CD4-positive, alpha-beta T cell (primary cell): ENCODE measurements at regions not wholly inside any gene's neighbourhood (a gene's known extent, or its start where the extent isn't known, plus 50 kb on each side); places are given as distances from the start of the nearest gene placed in this dataset.

Experiments used
- ATAC-seq: fragments of 200-7000 bp; cut with Tn5 transposase; one replicate; pipeline ENCODE4 v1.10.0; 2022; ENCODE audit warnings: mild to moderate bottlenecking; ENCODE audit not compliant: poor library complexity
- CTCF ChIA-PET: fragments of 350-600 bp; sonication (Branson Sonifier 250); formaldehyde crosslinking; loops from one replicate; lab custom pipeline; 2021; ENCODE audit warnings: antibody characterized with exemption, inconsistent platforms; lab: Charles Lee
- POLR2A ChIA-PET: fragments of 350-600 bp; sonication (Branson Sonifier 250); formaldehyde crosslinking; loops from one replicate; lab custom pipeline; 2021; ENCODE audit warnings: antibody characterized with exemption, inconsistent platforms; lab: Charles Lee
- DNase-seq, 14 experiments: peaks; one replicate each; pipeline ENCODE4 v3.0.0-alpha.2; 2013 to 2020; ENCODE audit warnings: mixed read lengths in 2 of 14
- H3K27ac ChIP-seq, 2 donors: one replicate each; pipeline versions ENCODE4 v1.5.1 to v1.7.0; 2013; ENCODE audit warnings: low read length in 2 of 2, low read depth in 1 of 2, mild to moderate bottlenecking in 1 of 2
- H3K27me3 ChIP-seq, 2 experiments: 1 replicate in 1 of 2; 2 replicates in 1 of 2; pipeline versions ENCODE4 v1.6.1 to v1.7.0; 2013; ENCODE audit warnings: low read length in 2 of 2, control low read depth in 1 of 2, mild to moderate bottlenecking in 1 of 2, moderate library complexity in 1 of 2; ENCODE audit not compliant: insufficient read depth in 2 of 2, control insufficient read depth in 1 of 2
- H3K36me3 ChIP-seq: one replicate; pipeline ENCODE4 v1.6.1; 2013; ENCODE audit warnings: low read length, control low read depth; ENCODE audit not compliant: insufficient read depth
- H3K4me1 ChIP-seq: one replicate; pipeline ENCODE4 v1.6.1; 2013; ENCODE audit warnings: low read length, control low read depth; ENCODE audit not compliant: insufficient read depth
- H3K4me3 ChIP-seq: one replicate; pipeline ENCODE4 v1.5.1; 2013; ENCODE audit warnings: mild to moderate bottlenecking, low read length, moderate library complexity
- H3K9me3 ChIP-seq, 2 experiments: 1 replicate in 1 of 2; 2 replicates in 1 of 2; pipeline versions ENCODE4 v1.6.1 to v1.7.0; 2013; ENCODE audit warnings: low read length in 2 of 2, mild to moderate bottlenecking in 2 of 2, control low read depth in 1 of 2, moderate library complexity in 1 of 2; ENCODE audit not compliant: control insufficient read depth in 1 of 2, insufficient read depth in 1 of 2
- H3K27ac Mint-ChIP-seq: one replicate; pipeline ENCODE4 v1.8.0; 2020; ENCODE audit warnings: mixed read lengths
- H3K27me3 Mint-ChIP-seq: one replicate; pipeline ENCODE4 v1.8.0; 2021; ENCODE audit warnings: mixed read lengths
- H3K36me3 Mint-ChIP-seq: one replicate; pipeline ENCODE4 v1.8.0; 2021; ENCODE audit warnings: low read depth, mixed read lengths
- H3K4me1 Mint-ChIP-seq: one replicate; pipeline ENCODE4 v1.8.0; 2021; ENCODE audit warnings: low read depth, mixed read lengths
- H3K4me3 Mint-ChIP-seq: one replicate; pipeline ENCODE4 v1.8.0; 2020; ENCODE audit warnings: mild to moderate bottlenecking, mixed read lengths
- H3K9me3 Mint-ChIP-seq: one replicate; pipeline ENCODE4 v1.8.0; 2020; ENCODE audit warnings: mixed read lengths
- intact Hi-C, 2 experiments: fragments of 100-400 bp; cut with DNase I in 1 of 2; cut with micrococcal nuclease in 1 of 2; formaldehyde crosslinking; loops; one replicate each; pipeline versions ENCODE4 v1.15.1 to v1.9.0; 2023 to 2025; cut with DNase I, micrococcal nuclease
- TF ChIP-seq, protein P1 (sequence below): fragments of 200-600 bp; IDR thresholded peaks from one replicate; pipeline ENCODE4 v1.8.0; 2022; ENCODE audit warnings: antibody characterized with exemption, mild to moderate bottlenecking

DNA sequence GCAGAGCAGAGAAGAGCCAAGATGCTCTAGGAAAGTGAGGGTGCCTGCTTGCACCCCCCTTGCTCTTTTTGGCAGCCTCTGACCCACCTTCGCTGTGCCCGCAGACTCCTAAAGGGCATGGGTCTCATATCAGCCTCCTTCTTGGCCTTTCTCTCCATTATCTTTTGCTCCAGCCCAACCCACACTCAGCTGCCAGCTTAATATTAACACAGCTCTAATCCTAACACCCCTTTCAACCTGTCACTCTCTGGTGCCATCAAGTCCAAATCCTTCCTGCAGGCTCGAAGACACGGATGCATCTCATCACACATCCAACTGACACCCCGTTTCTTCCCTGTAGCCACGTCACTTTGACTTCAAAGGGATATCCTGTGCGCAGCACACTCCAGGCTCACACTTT lies 171.6 kb upstream of the AUTS2 start:
- peaks cover 10% of the 10 kb centered on the region for H3K4me1 Mint-ChIP-seq
- H3K27me3 Mint-ChIP-seq = peaks cover 14% of the 10 kb centered on the region
- peaks cover 0 to 4% of the 10 kb centered on the region in 2 experiments for H3K27me3 ChIP-seq
- no peak overlapping the region for H3K27ac ChIP-seq
- ChIA-PET POLR2A (no interaction called here), CTCF (interaction anchor here (0.6 kb wide), 1 partner anchor 33 kb away, joined by 3 read pairs; no protein-coding TSS in a partner anchor)
- no peaks in the 10 kb centered on the region for H3K36me3 ChIP-seq
- H3K4me3 Mint-ChIP-seq = no peak overlapping the region
- H3K27ac Mint-ChIP-seq = no peak overlapping the region
- intact Hi-C loops = no loop called here
- DNase-seq (no peak), ATAC-seq (no peak)
- no peaks in the 10 kb centered on the region for H3K4me1 ChIP-seq
- peaks cover 2% of the 10 kb centered on the region for H3K9me3 Mint-ChIP-seq
- peaks cover 0 to 22% of the 10 kb centered on the region in 2 experiments for H3K9me3 ChIP-seq
- TF ChIP-seq, protein P1, sequence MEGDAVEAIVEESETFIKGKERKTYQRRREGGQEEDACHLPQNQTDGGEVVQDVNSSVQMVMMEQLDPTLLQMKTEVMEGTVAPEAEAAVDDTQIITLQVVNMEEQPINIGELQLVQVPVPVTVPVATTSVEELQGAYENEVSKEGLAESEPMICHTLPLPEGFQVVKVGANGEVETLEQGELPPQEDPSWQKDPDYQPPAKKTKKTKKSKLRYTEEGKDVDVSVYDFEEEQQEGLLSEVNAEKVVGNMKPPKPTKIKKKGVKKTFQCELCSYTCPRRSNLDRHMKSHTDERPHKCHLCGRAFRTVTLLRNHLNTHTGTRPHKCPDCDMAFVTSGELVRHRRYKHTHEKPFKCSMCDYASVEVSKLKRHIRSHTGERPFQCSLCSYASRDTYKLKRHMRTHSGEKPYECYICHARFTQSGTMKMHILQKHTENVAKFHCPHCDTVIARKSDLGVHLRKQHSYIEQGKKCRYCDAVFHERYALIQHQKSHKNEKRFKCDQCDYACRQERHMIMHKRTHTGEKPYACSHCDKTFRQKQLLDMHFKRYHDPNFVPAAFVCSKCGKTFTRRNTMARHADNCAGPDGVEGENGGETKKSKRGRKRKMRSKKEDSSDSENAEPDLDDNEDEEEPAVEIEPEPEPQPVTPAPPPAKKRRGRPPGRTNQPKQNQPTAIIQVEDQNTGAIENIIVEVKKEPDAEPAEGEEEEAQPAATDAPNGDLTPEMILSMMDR = no peak
- no peaks in the 10 kb centered on the region for H3K36me3 Mint-ChIP-seq
- H3K4me3 ChIP-seq = no peak overlapping the region

DNA sequence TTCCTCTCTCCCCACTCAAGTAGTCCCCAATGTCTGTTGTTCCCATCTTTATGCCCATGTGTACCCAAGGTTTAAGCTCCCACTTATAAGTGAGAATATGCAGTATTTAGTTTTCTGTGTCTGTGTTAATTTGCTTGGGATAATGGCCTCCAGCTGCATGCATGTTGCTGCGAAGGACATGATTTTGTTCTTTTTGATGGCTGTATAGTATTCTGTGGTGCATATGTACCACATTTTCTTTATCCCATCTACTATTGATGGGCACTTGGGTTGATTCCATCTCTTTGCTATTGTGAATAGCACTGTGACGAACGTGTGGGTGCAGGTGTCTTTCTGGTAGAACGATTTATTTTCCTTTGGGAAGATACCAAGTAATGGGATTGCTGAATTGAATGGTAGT lies 170.2 kb upstream of the AUTS2 start:
- no peaks in the 10 kb centered on the region for H3K36me3 ChIP-seq
- ATAC-seq (no peak), DNase-seq (no peak)
- no peak overlapping the region for H3K27ac ChIP-seq
- H3K4me3 ChIP-seq = no peak overlapping the region
- Mint-ChIP-seq H3K9me3 (peaks cover 2% of the 10 kb centered on the region), H3K27ac (no peak overlapping the region), H3K4me3 (no peak overlapping the region), H3K27me3 (peaks cover 18% of the 10 kb centered on the region), H3K4me1 (peaks cover 10% of the 10 kb centered on the region), H3K36me3 (no peaks in the 10 kb centered on the region)
- peaks cover 0 to 4% of the 10 kb centered on the region in 2 experiments for H3K27me3 ChIP-seq
- peaks cover 0 to 22% of the 10 kb centered on the region in 2 experiments for H3K9me3 ChIP-seq
- TF ChIP-seq, protein P1 = no peak
- POLR2A ChIA-PET = no interaction called here
- no peaks in the 10 kb centered on the region for H3K4me1 ChIP-seq
- intact Hi-C loops = no loop called here
- CTCF ChIA-PET = no interaction called here

- TF ChIP-seq, protein P1 = no peak
- DNase-seq = no peak
- ATAC-seq = no peak
- ChIA-PET CTCF (no interaction called here), POLR2A (interaction anchor here (0.5 kb wide), 1 partner anchor 30 kb away, joined by 3 read pairs; no protein-coding TSS in a partner anchor)
- peaks cover 2% of the 10 kb centered on the region for H3K9me3 Mint-ChIP-seq
- H3K27me3 ChIP-seq = peaks cover 0 to 4% of the 10 kb centered on the region in 2 experiments
- no peaks in the 10 kb centered on the region for H3K36me3 ChIP-seq
- peaks cover 18% of the 10 kb centered on the region for H3K27me3 Mint-ChIP-seq
- peaks cover 10% of the 10 kb centered on the region for H3K4me1 Mint-ChIP-seq
- no peaks in the 10 kb centered on the region for H3K4me1 ChIP-seq
- intact Hi-C loops = no loop called here
- no peak overlapping the region for H3K27ac ChIP-seq
- H3K27ac Mint-ChIP-seq = no peak overlapping the region
- peaks cover 0 to 17% of the 10 kb centered on the region in 2 experiments for H3K9me3 ChIP-seq
- H3K36me3 Mint-ChIP-seq = no peaks in the 10 kb centered on the region
- H3K4me3 ChIP-seq = no peak overlapping the region
- H3K4me3 Mint-ChIP-seq = peak overlapping the region; percentile 11
Measured at GRCh38 chr7:69429911-69430383, 168.3 kb upstream of the AUTS2 start.
